HEK293T (cell line): ENCODE measurements at regions not wholly inside any gene's neighbourhood (a gene's known extent, or its start where the extent isn't known, plus 50 kb on each side); places are given as distances from the start of the nearest gene placed in this dataset.

Source experiments
- HDGF ChIP-seq: fragments of 450-650 bp; IDR thresholded peaks from 2 replicates; pipeline ENCODE4 v1.6.1; 2017; ENCODE audit warnings: antibody characterized with exemption, borderline replicate concordance
- NFRKB ChIP-seq: fragments of 450-650 bp; IDR thresholded peaks from 2 replicates; pipeline ENCODE4 v1.6.1; 2016; ENCODE audit warnings: mild to moderate bottlenecking, moderate library complexity

- no peak for TF ChIP-seq HDGF
- TF ChIP-seq NFRKB: no peak
These were observed 404.4 kb downstream of the TLL1 start for GRCh38 chr4:166277401-166277800.
